WI38 (cell line): ENCODE measurements at regions not wholly inside any gene's neighbourhood (a gene's known extent, or its start where the extent isn't known, plus 50 kb on each side); places are given as distances from the start of the nearest gene placed in this dataset.

Experiments
- H3K4me3 ChIP-seq: 2 replicates; pipeline ENCODE4 v1.5.1; 2011; ENCODE audit warnings: low read depth, mild to moderate bottlenecking, control low read depth, low read length
- TF ChIP-seq, protein P1 (sequence below): IDR thresholded peaks from 2 replicates; pipeline ENCODE4 v1.5.1; 2012; ENCODE audit warnings: low read depth, mild to moderate bottlenecking, control low read depth, low read length

DNA sequence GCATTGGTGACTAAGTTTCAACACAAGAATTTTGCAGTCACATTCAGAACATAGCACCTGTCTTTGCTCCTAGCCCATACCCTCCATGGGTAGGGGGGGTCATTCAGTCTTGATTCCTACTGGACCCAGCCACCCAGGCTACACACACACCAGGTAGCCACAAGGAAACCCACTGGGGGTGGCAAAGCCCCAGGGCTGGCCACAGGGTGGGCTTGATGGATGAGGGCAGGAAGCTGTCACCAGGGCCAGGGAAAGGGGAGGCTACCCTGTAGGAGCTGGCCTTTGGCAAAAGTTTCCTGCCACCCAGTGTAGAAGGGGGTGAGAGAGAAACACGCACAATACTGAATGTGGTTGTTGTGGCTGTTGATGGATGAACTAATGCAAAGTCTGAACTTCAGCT lies 74.5 kb upstream of the NKX1-1 start:
- no peak overlapping the region for H3K4me3 ChIP-seq
- TF ChIP-seq, protein P1, sequence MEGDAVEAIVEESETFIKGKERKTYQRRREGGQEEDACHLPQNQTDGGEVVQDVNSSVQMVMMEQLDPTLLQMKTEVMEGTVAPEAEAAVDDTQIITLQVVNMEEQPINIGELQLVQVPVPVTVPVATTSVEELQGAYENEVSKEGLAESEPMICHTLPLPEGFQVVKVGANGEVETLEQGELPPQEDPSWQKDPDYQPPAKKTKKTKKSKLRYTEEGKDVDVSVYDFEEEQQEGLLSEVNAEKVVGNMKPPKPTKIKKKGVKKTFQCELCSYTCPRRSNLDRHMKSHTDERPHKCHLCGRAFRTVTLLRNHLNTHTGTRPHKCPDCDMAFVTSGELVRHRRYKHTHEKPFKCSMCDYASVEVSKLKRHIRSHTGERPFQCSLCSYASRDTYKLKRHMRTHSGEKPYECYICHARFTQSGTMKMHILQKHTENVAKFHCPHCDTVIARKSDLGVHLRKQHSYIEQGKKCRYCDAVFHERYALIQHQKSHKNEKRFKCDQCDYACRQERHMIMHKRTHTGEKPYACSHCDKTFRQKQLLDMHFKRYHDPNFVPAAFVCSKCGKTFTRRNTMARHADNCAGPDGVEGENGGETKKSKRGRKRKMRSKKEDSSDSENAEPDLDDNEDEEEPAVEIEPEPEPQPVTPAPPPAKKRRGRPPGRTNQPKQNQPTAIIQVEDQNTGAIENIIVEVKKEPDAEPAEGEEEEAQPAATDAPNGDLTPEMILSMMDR: no peak

DNA sequence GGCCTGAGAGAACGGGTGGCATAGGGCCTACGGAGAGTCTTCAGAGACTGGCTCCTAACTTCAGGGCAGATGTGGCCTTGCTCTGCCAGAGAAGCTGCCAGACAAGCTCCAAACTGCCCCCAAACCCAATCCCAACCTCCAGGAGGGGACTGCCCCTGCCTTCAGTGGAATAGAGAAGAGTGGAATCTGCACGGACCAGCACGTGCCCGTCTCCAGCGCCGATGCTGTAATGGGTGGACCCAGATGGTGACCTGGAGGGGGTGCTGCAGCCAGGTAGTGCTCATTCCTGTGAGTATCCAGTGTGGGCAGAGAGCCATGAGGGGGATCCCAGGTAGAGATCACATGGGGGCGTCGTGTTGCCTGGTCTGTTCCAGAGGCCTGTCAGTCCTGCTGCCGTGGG lies 73.2 kb upstream of the NKX1-1 start:
- H3K4me3 ChIP-seq: no peak overlapping the region
- TF ChIP-seq, protein P1: no peak

DNA sequence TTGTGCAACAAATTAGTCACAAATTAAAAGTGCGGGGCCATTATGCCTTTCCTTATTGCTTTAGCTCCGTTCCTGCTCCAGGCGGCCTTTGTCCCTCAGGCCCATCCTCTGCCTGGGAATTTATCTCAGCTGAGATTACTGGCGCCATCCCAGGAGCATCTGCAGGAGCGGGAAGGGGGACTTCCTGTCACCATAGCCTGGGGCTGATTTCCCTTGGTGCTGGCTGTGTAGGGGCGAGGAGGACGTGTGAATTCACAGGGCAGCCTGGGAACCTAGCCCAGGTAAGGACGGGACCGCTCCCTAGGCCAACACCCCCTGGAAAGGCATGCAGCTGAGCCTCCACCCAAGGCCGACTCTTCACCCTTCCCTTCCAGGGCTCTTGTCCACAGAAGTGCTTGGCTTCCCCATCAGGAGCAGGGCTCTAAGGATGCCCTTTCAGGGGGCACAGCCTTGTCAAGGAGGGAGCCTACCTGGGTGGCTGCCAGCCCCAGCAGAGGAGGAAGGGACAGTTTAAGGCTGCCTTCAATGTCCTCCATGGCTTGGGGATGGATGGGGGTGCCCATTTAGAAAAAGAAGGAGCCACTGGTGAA lies 72.6 kb upstream of the NKX1-1 start:
- TF ChIP-seq, protein P1: no peak
- H3K4me3 ChIP-seq: no peak overlapping the region

DNA sequence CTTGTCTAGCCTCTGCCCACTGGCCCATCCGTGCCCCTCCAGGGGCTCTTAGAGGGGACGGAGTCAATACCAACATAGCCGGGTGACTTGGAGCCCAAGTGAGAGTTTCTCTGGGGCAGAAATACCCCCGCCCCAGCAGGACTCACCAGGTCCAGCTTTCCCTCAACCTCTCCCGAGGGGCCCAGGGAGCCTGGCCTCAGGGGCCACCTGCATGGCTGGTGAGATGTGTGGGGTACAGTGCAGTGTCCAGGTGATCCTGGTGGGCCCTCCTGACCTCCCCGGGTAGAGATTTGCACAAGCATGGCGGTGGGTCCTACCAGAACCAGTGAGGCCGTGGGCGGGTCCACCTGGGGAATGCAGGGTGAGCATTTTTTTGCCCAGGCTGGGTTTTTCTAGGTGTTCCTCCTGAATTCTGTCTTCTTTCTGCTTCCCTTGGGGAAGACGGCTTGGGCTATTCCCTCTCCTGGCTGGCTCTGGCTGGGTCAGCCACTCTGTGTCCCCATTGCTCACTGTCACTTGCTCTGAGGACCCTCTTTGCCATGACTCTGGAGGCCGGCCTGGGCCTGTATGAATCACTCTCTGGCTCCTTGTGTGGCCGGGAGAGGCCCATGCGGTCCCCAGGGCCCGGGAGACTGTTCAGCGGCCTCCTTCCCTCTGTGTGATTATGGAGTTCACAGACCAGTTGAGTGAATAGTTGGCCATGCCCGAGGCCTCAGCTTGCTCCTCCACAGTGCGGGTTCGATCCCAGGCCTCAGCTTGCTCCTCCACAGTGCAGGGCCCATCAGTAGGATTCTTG lies 71.0 kb upstream of the NKX1-1 start:
- no peak overlapping the region for H3K4me3 ChIP-seq
- TF ChIP-seq, protein P1: no peak

DNA sequence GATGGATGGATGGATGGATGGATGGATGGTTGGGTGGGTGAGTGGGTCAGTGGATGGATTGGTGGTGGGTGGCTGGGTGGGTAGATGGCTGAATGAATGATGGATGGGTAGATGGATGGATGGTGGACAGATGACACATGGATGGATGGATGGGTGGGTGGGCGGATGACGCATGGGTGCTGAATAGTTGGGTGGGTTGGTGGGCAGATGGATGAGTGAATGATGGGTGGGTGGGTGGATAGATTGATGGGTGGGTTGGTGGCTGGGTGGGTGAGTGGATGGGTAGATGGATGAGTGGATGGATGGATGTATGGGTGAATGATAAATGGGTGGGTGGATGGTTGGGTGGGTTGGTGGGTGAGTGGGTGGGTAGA lies 69.9 kb upstream of the NKX1-1 start:
- TF ChIP-seq, protein P1: no peak
- H3K4me3 ChIP-seq: no peak overlapping the region

DNA sequence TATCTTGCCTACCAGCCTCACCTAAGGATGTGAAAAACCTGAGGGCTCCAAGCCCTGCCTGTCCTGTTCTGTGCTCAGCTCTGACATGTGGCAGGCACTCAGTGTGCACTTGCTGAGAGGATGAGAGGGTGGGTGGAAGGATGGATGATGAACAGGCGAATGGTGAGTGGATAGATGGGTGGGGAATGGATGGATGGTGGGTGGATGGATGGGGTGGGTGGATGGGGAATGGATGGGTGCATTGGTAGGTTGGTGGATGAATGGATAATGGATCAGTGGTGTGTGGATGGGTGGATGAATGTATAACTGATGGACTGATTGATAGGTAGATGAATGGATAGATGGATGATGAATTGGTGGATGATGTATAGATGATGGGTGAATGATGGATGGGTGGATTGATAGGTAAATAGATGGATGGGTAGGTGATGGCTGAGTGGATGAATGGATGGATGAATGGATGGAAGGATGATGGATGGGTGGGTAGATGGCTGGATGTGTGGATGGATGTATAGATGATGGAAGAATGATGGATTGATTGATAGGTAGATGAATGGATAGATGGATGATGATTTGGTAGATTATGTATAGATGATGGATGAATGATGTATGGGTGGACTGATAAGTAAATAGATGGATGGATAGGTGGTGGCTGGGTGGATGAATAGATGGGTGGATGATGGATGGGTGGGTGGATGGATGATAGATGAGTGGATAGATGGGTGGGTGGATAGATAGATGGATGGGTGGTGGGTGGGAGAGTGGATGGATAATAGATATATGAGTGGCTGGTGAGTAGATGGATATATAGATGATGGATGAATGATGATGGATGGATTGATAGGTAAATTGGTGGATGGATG lies 69.3 kb upstream of the NKX1-1 start:
- TF ChIP-seq, protein P1: no peak
- no peak overlapping the region for H3K4me3 ChIP-seq
